ENCODE measurements at regions not wholly inside any gene's neighbourhood (a gene's known extent, or its start where the extent isn't known, plus 50 kb on each side); places are given as distances from the start of the nearest gene placed in this dataset.

GRCh38 chr10:29829776-29830175, 195.0 kb upstream of the SVIL start:
- Histone ChIP-seq H3K4me3 (ENCODE audit: low read depth, low read length) (no peak overlapping the region), H3K9me3 (ENCODE audit: control insufficient read depth, insufficient read depth, low read depth, low read length) (no peaks in the 10 kb centered on the region), H3K4me1 (ENCODE audit: control insufficient read depth, insufficient read depth, low read length) (no peaks in the 10 kb centered on the region), H3K36me3 (ENCODE audit: control insufficient read depth in 2 of 2, insufficient read depth in 1 of 2, low read length in 2 of 2) (no peaks in the 10 kb centered on the region), H3K27ac (ENCODE audit: extremely low read depth, low read depth, low read length) (no peak overlapping the region)
- ChIA-PET CTCF (no interaction called here), POLR2A (no interaction called here)
- no peak for TF ChIP-seq ZNF140 (tag by site-specific recombination; IDR thresholded peaks at IDR 0.05)
- no peak for TF ChIP-seq ZNF776 (tag by site-specific recombination; IDR thresholded peaks at IDR 0.05; ENCODE audit: borderline replicate concordance)
- TF ChIP-seq YY2 (tag by site-specific recombination; IDR thresholded peaks at IDR 0.05) = no peak
- no peak for TF ChIP-seq BCL11B (tag by site-specific recombination; IDR thresholded peaks at IDR 0.05; ENCODE audit: low read depth)
- TF ChIP-seq, protein P1, sequence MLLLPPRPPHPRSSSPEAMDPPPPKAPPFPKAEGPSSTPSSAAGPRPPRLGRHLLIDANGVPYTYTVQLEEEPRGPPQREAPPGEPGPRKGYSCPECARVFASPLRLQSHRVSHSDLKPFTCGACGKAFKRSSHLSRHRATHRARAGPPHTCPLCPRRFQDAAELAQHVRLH (tag by site-specific recombination; IDR thresholded peaks at IDR 0.05) = no peak
- TF ChIP-seq TRIM28 (IDR thresholded peaks at IDR 0.05; ENCODE audit: borderline replicate concordance, low read length) = no peak
- TF ChIP-seq, protein P2, sequence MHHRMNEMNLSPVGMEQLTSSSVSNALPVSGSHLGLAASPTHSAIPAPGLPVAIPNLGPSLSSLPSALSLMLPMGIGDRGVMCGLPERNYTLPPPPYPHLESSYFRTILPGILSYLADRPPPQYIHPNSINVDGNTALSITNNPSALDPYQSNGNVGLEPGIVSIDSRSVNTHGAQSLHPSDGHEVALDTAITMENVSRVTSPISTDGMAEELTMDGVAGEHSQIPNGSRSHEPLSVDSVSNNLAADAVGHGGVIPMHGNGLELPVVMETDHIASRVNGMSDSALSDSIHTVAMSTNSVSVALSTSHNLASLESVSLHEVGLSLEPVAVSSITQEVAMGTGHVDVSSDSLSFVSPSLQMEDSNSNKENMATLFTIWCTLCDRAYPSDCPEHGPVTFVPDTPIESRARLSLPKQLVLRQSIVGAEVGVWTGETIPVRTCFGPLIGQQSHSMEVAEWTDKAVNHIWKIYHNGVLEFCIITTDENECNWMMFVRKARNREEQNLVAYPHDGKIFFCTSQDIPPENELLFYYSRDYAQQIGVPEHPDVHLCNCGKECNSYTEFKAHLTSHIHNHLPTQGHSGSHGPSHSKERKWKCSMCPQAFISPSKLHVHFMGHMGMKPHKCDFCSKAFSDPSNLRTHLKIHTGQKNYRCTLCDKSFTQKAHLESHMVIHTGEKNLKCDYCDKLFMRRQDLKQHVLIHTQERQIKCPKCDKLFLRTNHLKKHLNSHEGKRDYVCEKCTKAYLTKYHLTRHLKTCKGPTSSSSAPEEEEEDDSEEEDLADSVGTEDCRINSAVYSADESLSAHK (tag by site-specific recombination; IDR thresholded peaks at IDR 0.05) = no peak
- no peak for TF ChIP-seq ZBTB8A (tag by site-specific recombination; IDR thresholded peaks at IDR 0.05)
- no peak for TF ChIP-seq KLF9 (tag by site-specific recombination; IDR thresholded peaks at IDR 0.05; ENCODE audit: low read depth)
- TF ChIP-seq KLF1 (tag by site-specific recombination; IDR thresholded peaks at IDR 0.05) = no peak
- no peak for TF ChIP-seq ZNF514 (tag by site-specific recombination; IDR thresholded peaks at IDR 0.05)
- no peak for TF ChIP-seq ZNF768 (tag by site-specific recombination; IDR thresholded peaks at IDR 0.05)
- no peak for TF ChIP-seq ZNF549 (tag by site-specific recombination; IDR thresholded peaks at IDR 0.05)

DNA sequence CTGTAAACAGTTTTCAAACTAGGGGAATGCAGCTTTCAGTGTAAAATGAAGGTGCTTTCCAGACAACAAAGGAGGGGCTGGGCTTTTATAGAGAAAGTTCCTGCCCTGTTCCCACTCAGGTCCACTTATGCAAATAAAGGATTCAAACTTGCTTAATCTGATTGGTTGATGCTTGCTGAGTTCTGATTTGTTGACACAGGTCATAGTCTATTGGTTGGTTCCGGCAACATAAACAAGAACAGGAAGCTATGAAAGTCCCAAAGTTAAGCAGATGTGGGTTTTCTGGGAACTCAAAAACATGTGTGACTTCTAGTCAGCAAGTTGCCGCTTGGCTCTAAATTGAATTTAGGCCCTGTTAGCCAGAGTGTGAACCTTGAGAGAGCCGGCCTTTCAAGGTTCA, 194.2 kb upstream of the SVIL start:
- Histone ChIP-seq H3K4me1 (ENCODE audit: control insufficient read depth, insufficient read depth, low read length) (no peaks in the 10 kb centered on the region), H3K27ac (ENCODE audit: extremely low read depth, low read depth, low read length) (no peak overlapping the region), H3K4me3 (ENCODE audit: low read depth, low read length) (no peak overlapping the region), H3K36me3 (ENCODE audit: control insufficient read depth in 2 of 2, insufficient read depth in 1 of 2, low read length in 2 of 2) (no peaks in the 10 kb centered on the region), H3K9me3 (ENCODE audit: control insufficient read depth, insufficient read depth, low read depth, low read length) (no peaks in the 10 kb centered on the region)
- CTCF ChIA-PET = interaction anchor here (0.6 kb wide), 1 partner anchor 293 kb away, joined by 3 read pairs; no protein-coding TSS in a partner anchor
- POLR2A ChIA-PET = no interaction called here
- no peak for TF ChIP-seq WT1 (tag by site-specific recombination; IDR thresholded peaks at IDR 0.05)
- no peak for TF ChIP-seq KLF1 (tag by site-specific recombination; IDR thresholded peaks at IDR 0.05)
- no peak for TF ChIP-seq ZBTB7A (tag by site-specific recombination; IDR thresholded peaks at IDR 0.05; ENCODE audit: low read depth)
- no peak for TF ChIP-seq ZNF274 (IDR thresholded peaks at IDR 0.05; ENCODE audit: low read length)
- TF ChIP-seq ZNF274 (tag by site-specific recombination; IDR thresholded peaks at IDR 0.05; ENCODE audit: borderline replicate concordance) = no peak
- no peak for TF ChIP-seq ZNF560 (tag by site-specific recombination; IDR thresholded peaks at IDR 0.05; ENCODE audit: borderline replicate concordance)
- TF ChIP-seq, protein P3, sequence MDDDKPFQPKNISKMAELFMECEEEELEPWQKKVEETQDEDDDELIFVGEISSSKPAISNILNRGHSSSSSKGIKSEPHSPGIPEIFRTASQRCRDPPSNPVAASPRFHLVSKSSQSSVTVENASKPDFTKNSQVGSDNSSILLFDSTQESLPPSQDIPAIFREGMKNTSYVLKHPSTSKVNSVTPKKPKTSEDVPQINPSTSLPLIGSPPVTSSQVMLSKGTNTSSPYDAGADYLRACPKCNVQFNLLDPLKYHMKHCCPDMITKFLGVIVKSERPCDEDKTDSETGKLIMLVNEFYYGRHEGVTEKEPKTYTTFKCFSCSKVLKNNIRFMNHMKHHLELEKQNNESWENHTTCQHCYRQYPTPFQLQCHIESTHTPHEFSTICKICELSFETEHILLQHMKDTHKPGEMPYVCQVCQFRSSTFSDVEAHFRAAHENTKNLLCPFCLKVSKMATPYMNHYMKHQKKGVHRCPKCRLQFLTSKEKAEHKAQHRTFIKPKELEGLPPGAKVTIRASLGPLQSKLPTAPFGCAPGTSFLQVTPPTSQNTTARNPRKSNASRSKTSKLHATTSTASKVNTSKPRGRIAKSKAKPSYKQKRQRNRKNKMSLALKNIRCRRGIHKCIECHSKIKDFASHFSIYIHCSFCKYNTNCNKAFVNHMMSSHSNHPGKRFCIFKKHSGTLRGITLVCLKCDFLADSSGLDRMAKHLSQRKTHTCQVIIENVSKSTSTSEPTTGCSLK (tag by site-specific recombination; IDR thresholded peaks at IDR 0.05) = no peak
- TF ChIP-seq, protein P4, sequence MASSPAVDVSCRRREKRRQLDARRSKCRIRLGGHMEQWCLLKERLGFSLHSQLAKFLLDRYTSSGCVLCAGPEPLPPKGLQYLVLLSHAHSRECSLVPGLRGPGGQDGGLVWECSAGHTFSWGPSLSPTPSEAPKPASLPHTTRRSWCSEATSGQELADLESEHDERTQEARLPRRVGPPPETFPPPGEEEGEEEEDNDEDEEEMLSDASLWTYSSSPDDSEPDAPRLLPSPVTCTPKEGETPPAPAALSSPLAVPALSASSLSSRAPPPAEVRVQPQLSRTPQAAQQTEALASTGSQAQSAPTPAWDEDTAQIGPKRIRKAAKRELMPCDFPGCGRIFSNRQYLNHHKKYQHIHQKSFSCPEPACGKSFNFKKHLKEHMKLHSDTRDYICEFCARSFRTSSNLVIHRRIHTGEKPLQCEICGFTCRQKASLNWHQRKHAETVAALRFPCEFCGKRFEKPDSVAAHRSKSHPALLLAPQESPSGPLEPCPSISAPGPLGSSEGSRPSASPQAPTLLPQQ (tag by site-specific recombination; IDR thresholded peaks at IDR 0.05) = no peak
- no peak for TF ChIP-seq ZNF561 (tag by site-specific recombination; IDR thresholded peaks at IDR 0.05; ENCODE audit: borderline replicate concordance)
- no peak for TF ChIP-seq ZNF112 (tag by site-specific recombination; IDR thresholded peaks at IDR 0.05)
- no peak for TF ChIP-seq HIC1 (tag by site-specific recombination; IDR thresholded peaks at IDR 0.05)
- no peak for TF ChIP-seq SP2 (tag by site-specific recombination; IDR thresholded peaks at IDR 0.05)
- no peak for TF ChIP-seq ZNF555 (tag by site-specific recombination; conservative IDR thresholded peaks at IDR 0.05)
- no peak for TF ChIP-seq EGR2 (tag by site-specific recombination; IDR thresholded peaks at IDR 0.05; ENCODE audit: low read depth)
- TF ChIP-seq MZF1 (tag by site-specific recombination; IDR thresholded peaks at IDR 0.05; ENCODE audit: borderline replicate concordance) = no peak
